Neural cell (in vitro differentiated cells): ENCODE measurements at regions not wholly inside any gene's neighbourhood (a gene's known extent, or its start where the extent isn't known, plus 50 kb on each side); places are given as distances from the start of the nearest gene placed in this dataset.

Experiments
- H2AFZ ChIP-seq: fragments of 200-600, 300-800 bp; sonication (generic), shearing (Covaris generic); 2 replicates; pipeline ENCODE4 v1.6.0; 2014; ENCODE audit warnings: low read depth, mild to moderate bottlenecking, antibody characterized with exemption, low read length, moderate library complexity
- H3F3A ChIP-seq: fragments of 200-600 bp; shearing (Covaris generic); 2 replicates; pipeline ENCODE4 v1.6.1; 2016; ENCODE audit warnings: mild to moderate bottlenecking, moderate library complexity, mixed read lengths, antibody characterized with exemption, low read length; ENCODE audit not compliant: insufficient read depth, poor library complexity, severe bottlenecking
- H3K27ac ChIP-seq: fragments of 200-600, 300-800 bp; sonication (generic), shearing (Covaris generic); 2 replicates; pipeline ENCODE4 v1.5.1; 2014; ENCODE audit warnings: mild to moderate bottlenecking, low read length, moderate library complexity
- H3K27me3 ChIP-seq: fragments of 300-800, 200-600 bp; sonication (generic), shearing (Covaris generic); 2 replicates; pipeline ENCODE4 v1.6.0; 2014; ENCODE audit warnings: mild to moderate bottlenecking, low read depth, low read length, moderate library complexity; ENCODE audit not compliant: insufficient read depth
- H3K36me3 ChIP-seq: fragments of 300-800, 200-600 bp; sonication (generic), shearing (Covaris generic); 2 replicates; pipeline ENCODE4 v1.5.1; 2014; ENCODE audit warnings: mild to moderate bottlenecking, antibody characterized with exemption, low read length, moderate library complexity; ENCODE audit not compliant: insufficient read depth
- H3K4me2 ChIP-seq: fragments of 300-800, 200-600 bp; sonication (generic), shearing (Covaris generic); 2 replicates; pipeline ENCODE4 v1.6.0; 2014; ENCODE audit warnings: mild to moderate bottlenecking, low read length
- H3K4me3 ChIP-seq: fragments of 300-800, 200-600 bp; sonication (generic), shearing (Covaris generic); 2 replicates; pipeline ENCODE4 v1.5.1; 2014; ENCODE audit warnings: mild to moderate bottlenecking, low read length, moderate library complexity
- H3K79me2 ChIP-seq: fragments of 200-600 bp; shearing (Covaris generic); replicated peaks from 2 replicates; pipeline ENCODE4 v1.6.0; 2014; ENCODE audit warnings: mild to moderate bottlenecking, low read length, moderate library complexity; ENCODE audit not compliant: insufficient read depth
- H3K9ac ChIP-seq: fragments of 300-800, 200-600 bp; sonication (generic), shearing (Covaris generic); 2 replicates; pipeline ENCODE4 v1.6.1; 2016; ENCODE audit warnings: mild to moderate bottlenecking, low read length, mixed read lengths
- H3K9me2 ChIP-seq: fragments of 200-600 bp; shearing (Covaris generic); 2 replicates; pipeline ENCODE4 v1.6.1; 2016; ENCODE audit warnings: mild to moderate bottlenecking, low read length, mixed read lengths; ENCODE audit not compliant: insufficient read depth
- H3K9me3 ChIP-seq: fragments of 200-600, 300-800 bp; sonication (generic), shearing (Covaris generic); 2 replicates; pipeline ENCODE4 v1.6.1; 2016; ENCODE audit warnings: mild to moderate bottlenecking, mixed run types, low read length, moderate library complexity, mixed read lengths
- H4K20me1 ChIP-seq: fragments of 200-600 bp; shearing (Covaris generic); 2 replicates; pipeline ENCODE4 v1.6.1; 2016; ENCODE audit warnings: mild to moderate bottlenecking, mixed run types; ENCODE audit not compliant: insufficient read depth
- EP300 ChIP-seq: fragments of 450-650 bp; conservative IDR thresholded peaks from 2 replicates; pipeline ENCODE4 v1.6.1; 2014; ENCODE audit warnings: antibody characterized with exemption, mild to moderate bottlenecking, moderate library complexity; ENCODE audit not compliant: poor library complexity, severe bottlenecking
- EZH2 ChIP-seq: fragments of 200-600, 300-800 bp; shearing (Covaris generic), sonication (generic); IDR thresholded peaks from 2 replicates; pipeline ENCODE4 v1.6.1; 2014; ENCODE audit warnings: antibody characterized with exemption, low read length, borderline replicate concordance, mild to moderate bottlenecking; ENCODE audit not compliant: insufficient read depth, poor library complexity, severe bottlenecking
- MXI1 ChIP-seq: fragments of 450-650 bp; conservative IDR thresholded peaks from 2 replicates; pipeline ENCODE4 v1.6.1; 2014; ENCODE audit warnings: antibody characterized with exemption, mild to moderate bottlenecking; ENCODE audit not compliant: poor library complexity, severe bottlenecking
- POLR2AphosphoS5 ChIP-seq: IDR thresholded peaks from 2 replicates; pipeline ENCODE4 v1.6.1; 2012
- RAD21 ChIP-seq: fragments of 450-650 bp; conservative IDR thresholded peaks from 2 replicates; pipeline ENCODE4 v1.6.1; 2014; ENCODE audit warnings: antibody characterized with exemption, mild to moderate bottlenecking, moderate library complexity
- REST ChIP-seq: IDR thresholded peaks from 2 replicates; pipeline ENCODE4 v1.6.1; 2012; ENCODE audit warnings: borderline replicate concordance
- SMC3 ChIP-seq: fragments of 450-650 bp; conservative IDR thresholded peaks from 2 replicates; pipeline ENCODE4 v1.6.1; 2014; ENCODE audit warnings: antibody characterized with exemption, mild to moderate bottlenecking, moderate library complexity; ENCODE audit not compliant: poor library complexity
- TAF1 ChIP-seq: IDR thresholded peaks from 2 replicates; pipeline ENCODE4 v1.6.1; 2012; ENCODE audit warnings: low read depth
- TF ChIP-seq, protein P1 (sequence below): fragments of 450-650 bp; IDR thresholded peaks from 2 replicates; pipeline ENCODE4 v1.5.1; 2014; ENCODE audit warnings: antibody characterized with exemption, mild to moderate bottlenecking, moderate library complexity; ENCODE audit not compliant: poor library complexity, severe bottlenecking

DNA sequence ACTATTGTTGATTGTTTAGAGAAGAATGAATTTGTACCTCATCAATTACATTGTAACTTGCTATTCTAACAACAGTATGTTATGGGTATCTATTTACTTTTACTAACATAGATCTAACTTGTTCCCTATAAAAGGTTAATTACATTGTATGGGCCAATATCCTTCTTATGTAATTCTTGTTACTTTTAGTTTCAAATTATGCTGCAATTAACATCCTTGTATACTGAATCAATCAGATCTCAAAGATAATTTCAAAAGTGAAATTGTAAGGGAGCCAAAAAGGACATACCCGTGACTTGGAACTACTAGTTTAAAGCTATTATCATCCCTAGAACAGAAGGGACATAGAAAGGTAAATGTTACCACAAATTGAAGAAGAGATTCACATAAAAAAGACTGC is 79.9 kb upstream of the RIT2 start:
- Histone ChIP-seq H3K27ac (peak overlapping the region; percentile 61), H3K79me2 (no peaks in the 10 kb centered on the region), H4K20me1 (no peaks in the 10 kb centered on the region), H3K9me3 (no peaks in the 10 kb centered on the region), H3K27me3 (no peaks in the 10 kb centered on the region), H3K4me2 (peak overlapping the region; percentile 25), H3K36me3 (no peaks in the 10 kb centered on the region), H2AFZ (no peak overlapping the region), H3F3A (no peaks in the 10 kb centered on the region), H3K9me2 (no peaks in the 10 kb centered on the region), H3K9ac (no peak overlapping the region), H3K4me3 (no peak overlapping the region)
- TF ChIP-seq EP300 (no peak), TAF1 (no peak), EZH2 (no peak), POLR2AphosphoS5 (no peak), MXI1 (no peak), RAD21 (no peak), SMC3 (no peak), REST (no peak)
- TF ChIP-seq, protein P1, sequence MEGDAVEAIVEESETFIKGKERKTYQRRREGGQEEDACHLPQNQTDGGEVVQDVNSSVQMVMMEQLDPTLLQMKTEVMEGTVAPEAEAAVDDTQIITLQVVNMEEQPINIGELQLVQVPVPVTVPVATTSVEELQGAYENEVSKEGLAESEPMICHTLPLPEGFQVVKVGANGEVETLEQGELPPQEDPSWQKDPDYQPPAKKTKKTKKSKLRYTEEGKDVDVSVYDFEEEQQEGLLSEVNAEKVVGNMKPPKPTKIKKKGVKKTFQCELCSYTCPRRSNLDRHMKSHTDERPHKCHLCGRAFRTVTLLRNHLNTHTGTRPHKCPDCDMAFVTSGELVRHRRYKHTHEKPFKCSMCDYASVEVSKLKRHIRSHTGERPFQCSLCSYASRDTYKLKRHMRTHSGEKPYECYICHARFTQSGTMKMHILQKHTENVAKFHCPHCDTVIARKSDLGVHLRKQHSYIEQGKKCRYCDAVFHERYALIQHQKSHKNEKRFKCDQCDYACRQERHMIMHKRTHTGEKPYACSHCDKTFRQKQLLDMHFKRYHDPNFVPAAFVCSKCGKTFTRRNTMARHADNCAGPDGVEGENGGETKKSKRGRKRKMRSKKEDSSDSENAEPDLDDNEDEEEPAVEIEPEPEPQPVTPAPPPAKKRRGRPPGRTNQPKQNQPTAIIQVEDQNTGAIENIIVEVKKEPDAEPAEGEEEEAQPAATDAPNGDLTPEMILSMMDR: no peak

- Histone ChIP-seq H3K9ac (no peak overlapping the region), H3K9me2 (no peaks in the 10 kb centered on the region), H3K9me3 (no peaks in the 10 kb centered on the region), H3K27me3 (no peaks in the 10 kb centered on the region), H3K79me2 (no peaks in the 10 kb centered on the region), H4K20me1 (no peaks in the 10 kb centered on the region), H3K36me3 (no peaks in the 10 kb centered on the region), H2AFZ (no peak overlapping the region), H3F3A (no peaks in the 10 kb centered on the region), H3K4me2 (no peak overlapping the region), H3K27ac (no peak overlapping the region), H3K4me3 (no peak overlapping the region)
- TF ChIP-seq EP300: no peak
- TF ChIP-seq SMC3: no peak
- TF ChIP-seq POLR2AphosphoS5: no peak
- TF ChIP-seq, protein P1: no peak
- no peak for TF ChIP-seq TAF1
- no peak for TF ChIP-seq EZH2
- TF ChIP-seq REST: no peak
- no peak for TF ChIP-seq RAD21
- TF ChIP-seq MXI1: no peak
Observed at GRCh38 chr18:43193336-43193735, 77.9 kb upstream of the RIT2 start.
